Heart right ventricle (tissue), 16 donors: ENCODE measurements at regions not wholly inside any gene's neighbourhood (a gene's known extent, or its start where the extent isn't known, plus 50 kb on each side); places are given as distances from the start of the nearest gene placed in this dataset.
"Not testable (repeated sequence)": the region's sequence is repeated elsewhere in the genome, so short reads cannot be mapped to it uniquely, and the experiment has no call there.

Source experiments
- ATAC-seq, 8 donors: fragments of 200-7000 bp; cut with Tn5 transposase; one replicate each; pipeline ENCODE4 v1.9.1; 2020; ENCODE audit warnings: mild to moderate bottlenecking in 8 of 8, moderate library complexity in 8 of 8, moderate number of reproducible peaks in 1 of 8
- DNase-seq, 2 donors: peaks; one replicate each; pipeline ENCODE4 v3.0.0-alpha.2; 2020
- H3K27ac ChIP-seq, 10 donors: fragments of 200-600 bp; sonication (generic) in 2 of 10; one replicate each; pipeline versions ENCODE4 v1.5.0 to v1.8.0; 2020 to 2022; ENCODE audit warnings: mild to moderate bottlenecking in 3 of 10
- H3K27me3 ChIP-seq, 7 donors: fragments of 200-600 bp; one replicate each; pipeline ENCODE4 v1.8.0; 2021 to 2022; ENCODE audit warnings: mild to moderate bottlenecking in 2 of 7
- H3K36me3 ChIP-seq, 9 donors: fragments of 200-600 bp; sonication (generic) in 1 of 9; one replicate each; pipeline versions ENCODE4 v1.5.0 to v1.8.0; 2020 to 2022; ENCODE audit warnings: mild to moderate bottlenecking in 2 of 9
- H3K4me1 ChIP-seq, 9 donors: fragments of 200-600 bp; sonication (generic) in 1 of 9; one replicate each; pipeline versions ENCODE4 v1.5.0 to v1.8.0; 2020 to 2022; ENCODE audit warnings: mild to moderate bottlenecking in 4 of 9
- H3K4me3 ChIP-seq, 10 donors: fragments of 200-600 bp; sonication (generic) in 2 of 10; one replicate each; pipeline versions ENCODE4 v1.5.0 to v1.8.0; 2020 to 2022; ENCODE audit warnings: mild to moderate bottlenecking in 7 of 10, moderate library complexity in 2 of 10
- H3K9me3 ChIP-seq, 11 donors: fragments of 200-600 bp in 10 of 11; sonication (generic) in 2 of 11; one replicate each; pipeline versions ENCODE4 v1.5.0 to v1.8.0; 2013 to 2022; ENCODE audit warnings: mild to moderate bottlenecking in 2 of 11, control low read depth in 1 of 11, moderate library complexity in 1 of 11
- CTCF ChIP-seq, 9 donors: fragments of 200-600 bp; sonication (generic) in 2 of 9; IDR thresholded peaks; one replicate each; pipeline versions ENCODE4 v1.5.0 to v1.8.0; 2021 to 2022; ENCODE audit warnings: antibody characterized with exemption in 9 of 9, mild to moderate bottlenecking in 5 of 9, moderate library complexity in 1 of 9
- WGBS, 2 donors: extraction: QIAGEN DNeasy Blood & Tissue Kit; methylation state at CpG; one replicate each; pipeline ENCODE4 v1.1.7; 2013; ENCODE audit warnings: inconsistent platforms in 1 of 2; 5-methylcytosine and 5-hydroxymethylcytosine counted together
- intact Hi-C, 10 donors: fragments of 100-400 bp; cut with DNase I; formaldehyde crosslinking; loops; one replicate each; pipeline versions ENCODE4 v1.11.1 to v1.14.2; 2022
- donor health status: Arrhythmogenic right ventricular cardiomyopathy.
- donor health status: ischemic (EF 13 %, LVEDD 7.1; RV severe dilation, severe dysfunction).
- donor health status: healthy with polysubstance abuse.
- donor health status: DM: no; HTN: yes; CAD: no.
- donor health status: DM: no; HTN: no; CAD: no.
- donor health status: ischemic (EF 25% LVEDD 6.9; RV normal size, moderate dysfunction).
- donor health status: ischemic (EF 25% LVEDD 5.7; RV mildly dilated, moderate dysfunction).
- donor health status: healthy.
- donor health status: DM: yes; HTN: yes; CAD: no.
- donor health status: Ischemic cardiomyopathy.
- donor health status: ischemic (EF 35%, LVEDD 5.7; RV mildly dilated, moderate dysfunction).
- donor health status: nonischemic (EF 11% LVEDD 7.7; RV severe dilation, severe dysfunction).
- donor health status: DM: yes; HTN: yes; CAD: no.
- donor health status: PGD.
- donor health status: ischemic (EF 29% LVEDD 5.4; RV normal size, mild dysfunction).
- donor health status: nonischemic (EF 23%, LVEDD 6.1; RV moderate dilation, normal function).

GRCh38 chrX:65866146-65866545 lies 173.7 kb downstream of the VSIG4 start:
- ATAC-seq (no peak), DNase-seq (no peak)
- intact Hi-C loops: no loop called here

GRCh38 chrX:65862638-65863037 lies 177.2 kb downstream of the VSIG4 start:
- no peaks in the 10 kb centered on the region for H3K36me3 ChIP-seq
- H3K9me3 ChIP-seq: no peaks in the 10 kb centered on the region
- H3K27me3 ChIP-seq: peaks cover 0 to 44% (median 0%) of the 10 kb centered on the region in 7 donors
- ATAC-seq (no peak), DNase-seq (no peak)
- no peaks in the 10 kb centered on the region for H3K4me1 ChIP-seq
- TF ChIP-seq CTCF (IDR thresholded peaks at IDR 0.05): no peak
- no peak overlapping the region for H3K4me3 ChIP-seq
- 92 to 93% methylated on average over 5 of the region's 5 CpGs for WGBS, 2 donors
- H3K27ac ChIP-seq: no peak overlapping the region
- intact Hi-C loops: no loop called here

More at GRCh38 chrX:65866146-65866545, 173.7 kb downstream of the VSIG4 start:
- Histone ChIP-seq H3K4me3 (no peak overlapping the region), H3K27ac (no peak overlapping the region), H3K27me3 (peaks cover 0 to 40% (median 0%) of the 10 kb centered on the region in 7 donors), H3K36me3 (no peaks in the 10 kb centered on the region), H3K4me1 (no peaks in the 10 kb centered on the region), H3K9me3 (no peaks in the 10 kb centered on the region)
- no peak for TF ChIP-seq CTCF (IDR thresholded peaks at IDR 0.05)

- intact Hi-C loops: no loop called here
- no peak overlapping the region for H3K4me3 ChIP-seq
These were observed 180.6 kb downstream of the VSIG4 start for GRCh38 chrX:65859299-65859698.

GRCh38 chrX:65854437-65854836 lies 185.4 kb downstream of the VSIG4 start:
- H3K27me3 ChIP-seq: peaks cover 0 to 23% (median 0%) of the 10 kb centered on the region in 7 donors
- intact Hi-C loops, H3K4me1 ChIP-seq, H3K27ac ChIP-seq, ATAC-seq, H3K4me3 ChIP-seq, DNase-seq, H3K9me3 ChIP-seq, H3K36me3 ChIP-seq: not testable (repeated sequence)
- WGBS, 2 donors: 55 to 78% methylated on average over 1 of the region's 1 CpG

More at GRCh38 chrX:65859299-65859698, 180.6 kb downstream of the VSIG4 start:
- Histone ChIP-seq H3K4me1 (no peaks in the 10 kb centered on the region), H3K27me3 (peaks cover 0 to 30% (median 0%) of the 10 kb centered on the region in 7 donors), H3K36me3 (no peaks in the 10 kb centered on the region), H3K9me3 (peaks cover 0 to 4% (median 0%) of the 10 kb centered on the region in 11 donors), H3K27ac (no peak overlapping the region)
- ATAC-seq (no peak), DNase-seq (no peak)
- TF ChIP-seq CTCF (IDR thresholded peaks at IDR 0.05): no peak

- intact Hi-C loops, ATAC-seq: not testable (repeated sequence)
- WGBS, 2 donors: 91 to 100% methylated on average over 1 of the region's 1 CpG
These were observed 183.9 kb downstream of the MSN start for GRCh38 chrX:65851306-65851705.

GRCh38 chrX:65850821-65851220 lies 183.4 kb downstream of the MSN start:
- H3K4me1 ChIP-seq, H3K4me3 ChIP-seq, DNase-seq, H3K36me3 ChIP-seq, H3K27ac ChIP-seq, ATAC-seq, intact Hi-C loops, H3K9me3 ChIP-seq: not testable (repeated sequence)
- 78% methylated on average over 2 of the region's 2 CpGs for WGBS, 2 donors
- H3K27me3 ChIP-seq: peaks cover 0 to 20% (median 0%) of the 10 kb centered on the region in 7 donors

More at GRCh38 chrX:65851306-65851705, 183.9 kb downstream of the MSN start:
- H3K27ac ChIP-seq, H3K9me3 ChIP-seq, H3K36me3 ChIP-seq, DNase-seq, H3K4me3 ChIP-seq, H3K4me1 ChIP-seq: not testable (repeated sequence)
- H3K27me3 ChIP-seq: peaks cover 0 to 17% (median 0%) of the 10 kb centered on the region in 7 donors
